CD4-positive, alpha-beta T cell (primary cell): ENCODE measurements at regions not wholly inside any gene's neighbourhood (a gene's known extent, or its start where the extent isn't known, plus 50 kb on each side); places are given as distances from the start of the nearest gene placed in this dataset.

Source experiments
- ATAC-seq: fragments of 200-7000 bp; cut with Tn5 transposase; one replicate; pipeline ENCODE4 v1.10.0; 2022; ENCODE audit warnings: mild to moderate bottlenecking; ENCODE audit not compliant: poor library complexity
- CTCF ChIA-PET: fragments of 350-600 bp; sonication (Branson Sonifier 250); formaldehyde crosslinking; loops from one replicate; lab custom pipeline; 2021; ENCODE audit warnings: antibody characterized with exemption, inconsistent platforms; lab: Charles Lee
- POLR2A ChIA-PET: fragments of 350-600 bp; sonication (Branson Sonifier 250); formaldehyde crosslinking; loops from one replicate; lab custom pipeline; 2021; ENCODE audit warnings: antibody characterized with exemption, inconsistent platforms; lab: Charles Lee
- DNase-seq, 14 experiments: peaks; one replicate each; pipeline ENCODE4 v3.0.0-alpha.2; 2013 to 2020; ENCODE audit warnings: mixed read lengths in 2 of 14
- H3K27ac ChIP-seq, 2 donors: one replicate each; pipeline versions ENCODE4 v1.5.1 to v1.7.0; 2013; ENCODE audit warnings: low read length in 2 of 2, low read depth in 1 of 2, mild to moderate bottlenecking in 1 of 2
- H3K27me3 ChIP-seq, 2 experiments: 1 replicate in 1 of 2; 2 replicates in 1 of 2; pipeline versions ENCODE4 v1.6.1 to v1.7.0; 2013; ENCODE audit warnings: low read length in 2 of 2, control low read depth in 1 of 2, mild to moderate bottlenecking in 1 of 2, moderate library complexity in 1 of 2; ENCODE audit not compliant: insufficient read depth in 2 of 2, control insufficient read depth in 1 of 2
- H3K36me3 ChIP-seq: one replicate; pipeline ENCODE4 v1.6.1; 2013; ENCODE audit warnings: low read length, control low read depth; ENCODE audit not compliant: insufficient read depth
- H3K4me1 ChIP-seq: one replicate; pipeline ENCODE4 v1.6.1; 2013; ENCODE audit warnings: low read length, control low read depth; ENCODE audit not compliant: insufficient read depth
- H3K4me3 ChIP-seq: one replicate; pipeline ENCODE4 v1.5.1; 2013; ENCODE audit warnings: mild to moderate bottlenecking, low read length, moderate library complexity
- H3K9me3 ChIP-seq, 2 experiments: 1 replicate in 1 of 2; 2 replicates in 1 of 2; pipeline versions ENCODE4 v1.6.1 to v1.7.0; 2013; ENCODE audit warnings: low read length in 2 of 2, mild to moderate bottlenecking in 2 of 2, control low read depth in 1 of 2, moderate library complexity in 1 of 2; ENCODE audit not compliant: control insufficient read depth in 1 of 2, insufficient read depth in 1 of 2
- H3K27ac Mint-ChIP-seq: one replicate; pipeline ENCODE4 v1.8.0; 2020; ENCODE audit warnings: mixed read lengths
- H3K27me3 Mint-ChIP-seq: one replicate; pipeline ENCODE4 v1.8.0; 2021; ENCODE audit warnings: mixed read lengths
- H3K36me3 Mint-ChIP-seq: one replicate; pipeline ENCODE4 v1.8.0; 2021; ENCODE audit warnings: low read depth, mixed read lengths
- H3K4me1 Mint-ChIP-seq: one replicate; pipeline ENCODE4 v1.8.0; 2021; ENCODE audit warnings: low read depth, mixed read lengths
- H3K4me3 Mint-ChIP-seq: one replicate; pipeline ENCODE4 v1.8.0; 2020; ENCODE audit warnings: mild to moderate bottlenecking, mixed read lengths
- H3K9me3 Mint-ChIP-seq: one replicate; pipeline ENCODE4 v1.8.0; 2020; ENCODE audit warnings: mixed read lengths
- intact Hi-C, 2 experiments: fragments of 100-400 bp; cut with DNase I in 1 of 2; cut with micrococcal nuclease in 1 of 2; formaldehyde crosslinking; loops; one replicate each; pipeline versions ENCODE4 v1.15.1 to v1.9.0; 2023 to 2025; cut with DNase I, micrococcal nuclease
- TF ChIP-seq, protein P1 (sequence below): fragments of 200-600 bp; IDR thresholded peaks from one replicate; pipeline ENCODE4 v1.8.0; 2022; ENCODE audit warnings: antibody characterized with exemption, mild to moderate bottlenecking

DNA sequence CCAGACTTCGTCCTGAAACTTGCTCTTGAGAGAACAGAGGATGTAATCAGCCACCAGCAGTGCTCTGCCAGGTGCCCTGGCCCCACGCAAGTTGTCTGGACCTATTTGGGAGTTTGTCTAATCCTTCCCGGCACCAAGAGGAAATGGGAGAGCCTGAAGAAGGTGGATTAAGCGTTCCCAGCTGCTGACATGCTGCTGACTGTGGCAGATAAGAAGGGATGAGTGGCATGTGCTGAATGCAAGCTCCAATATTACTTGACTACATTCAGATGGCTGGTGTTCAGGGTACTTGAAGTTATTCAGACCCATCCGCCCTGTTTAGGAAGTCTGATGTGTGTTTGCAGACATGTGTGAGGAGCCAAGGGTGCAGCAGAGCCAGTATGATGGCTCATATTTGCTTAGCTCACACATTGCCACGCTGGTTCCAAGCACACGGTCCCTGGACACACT lies 440.6 kb upstream of the CCDC196 start:
- Histone ChIP-seq H3K4me1 (no peaks in the 10 kb centered on the region), H3K36me3 (no peaks in the 10 kb centered on the region), H3K27ac (no peak overlapping the region), H3K27me3 (peaks cover 0 to 4% of the 10 kb centered on the region in 2 experiments), H3K4me3 (no peak overlapping the region), H3K9me3 (no peaks in the 10 kb centered on the region)
- Mint-ChIP-seq H3K27ac (no peak overlapping the region), H3K27me3 (peaks cover 12% of the 10 kb centered on the region), H3K9me3 (no peaks in the 10 kb centered on the region), H3K36me3 (no peaks in the 10 kb centered on the region), H3K4me3 (no peak overlapping the region), H3K4me1 (no peaks in the 10 kb centered on the region)
- intact Hi-C loops, result no loop called here
- TF ChIP-seq, protein P1, sequence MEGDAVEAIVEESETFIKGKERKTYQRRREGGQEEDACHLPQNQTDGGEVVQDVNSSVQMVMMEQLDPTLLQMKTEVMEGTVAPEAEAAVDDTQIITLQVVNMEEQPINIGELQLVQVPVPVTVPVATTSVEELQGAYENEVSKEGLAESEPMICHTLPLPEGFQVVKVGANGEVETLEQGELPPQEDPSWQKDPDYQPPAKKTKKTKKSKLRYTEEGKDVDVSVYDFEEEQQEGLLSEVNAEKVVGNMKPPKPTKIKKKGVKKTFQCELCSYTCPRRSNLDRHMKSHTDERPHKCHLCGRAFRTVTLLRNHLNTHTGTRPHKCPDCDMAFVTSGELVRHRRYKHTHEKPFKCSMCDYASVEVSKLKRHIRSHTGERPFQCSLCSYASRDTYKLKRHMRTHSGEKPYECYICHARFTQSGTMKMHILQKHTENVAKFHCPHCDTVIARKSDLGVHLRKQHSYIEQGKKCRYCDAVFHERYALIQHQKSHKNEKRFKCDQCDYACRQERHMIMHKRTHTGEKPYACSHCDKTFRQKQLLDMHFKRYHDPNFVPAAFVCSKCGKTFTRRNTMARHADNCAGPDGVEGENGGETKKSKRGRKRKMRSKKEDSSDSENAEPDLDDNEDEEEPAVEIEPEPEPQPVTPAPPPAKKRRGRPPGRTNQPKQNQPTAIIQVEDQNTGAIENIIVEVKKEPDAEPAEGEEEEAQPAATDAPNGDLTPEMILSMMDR, result no peak
- POLR2A ChIA-PET, result no interaction called here
- CTCF ChIA-PET, result no interaction called here
- DNase-seq, result no peak
- no peak for ATAC-seq

DNA sequence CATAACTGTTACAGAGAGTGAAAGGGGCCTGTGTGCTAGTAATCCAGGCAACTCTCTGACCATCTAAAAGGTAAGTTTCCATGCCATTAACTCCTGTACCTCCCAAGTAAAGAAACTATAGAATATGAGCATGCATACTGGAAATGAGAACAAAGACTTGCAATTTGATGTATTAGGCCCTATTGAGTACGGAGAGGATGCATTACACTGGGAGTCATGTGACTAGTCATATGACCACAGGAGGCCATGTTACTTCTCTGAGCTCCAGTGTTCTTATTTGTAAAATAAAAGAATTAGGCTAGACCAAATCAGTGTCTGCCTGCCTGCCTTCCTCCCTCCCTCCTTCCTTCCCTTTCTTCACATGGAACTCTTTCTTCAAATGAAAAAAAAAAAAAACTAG lies 440.1 kb upstream of the CCDC196 start:
- no peaks in the 10 kb centered on the region for H3K4me1 Mint-ChIP-seq
- H3K4me3 ChIP-seq, result no peak overlapping the region
- H3K36me3 ChIP-seq, result no peaks in the 10 kb centered on the region
- TF ChIP-seq, protein P1, result no peak
- CTCF ChIA-PET, result no interaction called here
- ATAC-seq (no peak), DNase-seq (no peak)
- POLR2A ChIA-PET, result no interaction called here
- no peak overlapping the region for H3K27ac Mint-ChIP-seq
- no peak overlapping the region for H3K4me3 Mint-ChIP-seq
- intact Hi-C loops, result no loop called here
- no peaks in the 10 kb centered on the region for H3K4me1 ChIP-seq
- no peaks in the 10 kb centered on the region for H3K9me3 Mint-ChIP-seq
- no peaks in the 10 kb centered on the region for H3K9me3 ChIP-seq
- H3K36me3 Mint-ChIP-seq, result no peaks in the 10 kb centered on the region
- H3K27me3 Mint-ChIP-seq, result peaks cover 12% of the 10 kb centered on the region
- no peak overlapping the region for H3K27ac ChIP-seq
- H3K27me3 ChIP-seq, result peaks cover 0 to 4% of the 10 kb centered on the region in 2 experiments

- Mint-ChIP-seq H3K27me3 (peaks cover 12% of the 10 kb centered on the region), H3K4me1 (no peaks in the 10 kb centered on the region), H3K9me3 (no peaks in the 10 kb centered on the region), H3K36me3 (no peaks in the 10 kb centered on the region), H3K27ac (no peak overlapping the region), H3K4me3 (no peak overlapping the region)
- intact Hi-C loops, result no loop called here
- H3K4me1 ChIP-seq, result no peaks in the 10 kb centered on the region
- ChIA-PET CTCF (no interaction called here), POLR2A (no interaction called here)
- peaks cover 0 to 4% of the 10 kb centered on the region in 2 experiments for H3K27me3 ChIP-seq
- DNase-seq (no peak), ATAC-seq (no peak)
- no peaks in the 10 kb centered on the region for H3K36me3 ChIP-seq
- TF ChIP-seq, protein P1, result no peak
- no peak overlapping the region for H3K4me3 ChIP-seq
- no peak overlapping the region for H3K27ac ChIP-seq
- no peaks in the 10 kb centered on the region for H3K9me3 ChIP-seq
These were observed 439.6 kb upstream of the CCDC196 start for GRCh38 chr14:66046591-66046990.
